Stimulated activated CD4-positive, alpha-beta T cell treated with anti-CD3 and anti-CD28 coated beads, Interleukin-1b, Interleukin-23, amount 100 ng/mL, for 4 hours (primary cell): ENCODE measurements at regions not wholly inside any gene's neighbourhood (a gene's known extent, or its start where the extent isn't known, plus 50 kb on each side); places are given as distances from the start of the nearest gene placed in this dataset.
A peak's percentile ranks its signal among the peaks of the same experiment; 100 is the strongest.
"Not testable (repeated sequence)": the region's sequence is repeated elsewhere in the genome, so short reads cannot be mapped to it uniquely, and the experiment has no call there.

ENCODE experiments used
- DNase-seq, 2 donors: peaks; one replicate each; pipeline ENCODE4 v3.0.0-alpha.2; 2020; ENCODE audit warnings: low read depth in 2 of 2

GRCh38 chr3:67064105-67064504, 66.0 kb downstream of the KBTBD8 start:
- DNase-seq: no peak

GRCh38 chr3:67067251-67067650, 69.1 kb downstream of the KBTBD8 start:
- no peak for DNase-seq

GRCh38 chr3:67072640-67073039, 74.5 kb downstream of the KBTBD8 start:
- DNase-seq: not testable (repeated sequence)

GRCh38 chr3:67073812-67074211, 75.7 kb downstream of the KBTBD8 start:
- no peak for DNase-seq

GRCh38 chr3:67075295-67075694, 77.2 kb downstream of the KBTBD8 start:
- no peak for DNase-seq

- no peak for DNase-seq
Observed at GRCh38 chr3:67076607-67077006, 78.5 kb downstream of the KBTBD8 start.

- DNase-seq: no peak
Observed at GRCh38 chr3:67077656-67078055, 79.5 kb downstream of the KBTBD8 start.

- no peak for DNase-seq
Observed at GRCh38 chr3:67082533-67083024, 84.5 kb downstream of the KBTBD8 start.

- peak in 1 of 2 donors; percentile 26 for DNase-seq
Observed at GRCh38 chr3:67083277-67083676, 85.2 kb downstream of the KBTBD8 start.

GRCh38 chr3:67087788-67088187, 89.7 kb downstream of the KBTBD8 start:
- no peak for DNase-seq

- DNase-seq: no peak
Observed at GRCh38 chr3:67090474-67090873, 92.4 kb downstream of the KBTBD8 start.

- no peak for DNase-seq
Observed at GRCh38 chr3:67093305-67093704, 95.2 kb downstream of the KBTBD8 start.

- no peak for DNase-seq
Observed at GRCh38 chr3:67094167-67094566, 96.1 kb downstream of the KBTBD8 start.

- DNase-seq: no peak
Observed at GRCh38 chr3:67094774-67095173, 96.7 kb downstream of the KBTBD8 start.

- DNase-seq: no peak
Observed at GRCh38 chr3:67104388-67104787, 106.3 kb downstream of the KBTBD8 start.

- DNase-seq: no peak
Observed at GRCh38 chr3:67106874-67107273, 108.8 kb downstream of the KBTBD8 start.

- DNase-seq: no peak
Observed at GRCh38 chr3:67109651-67110204, 111.6 kb downstream of the KBTBD8 start.

GRCh38 chr3:67113802-67114407, 115.8 kb downstream of the KBTBD8 start:
- peak; percentile 60 to 74 for DNase-seq

- no peak for DNase-seq
Observed at GRCh38 chr3:67118122-67118521, 120.0 kb downstream of the KBTBD8 start.

GRCh38 chr3:67118635-67119034, 120.5 kb downstream of the KBTBD8 start:
- DNase-seq: no peak

- no peak for DNase-seq
Observed at GRCh38 chr3:67123914-67124313, 125.8 kb downstream of the KBTBD8 start.

- no peak for DNase-seq
Observed at GRCh38 chr3:67127254-67127653, 129.1 kb downstream of the KBTBD8 start.

- no peak for DNase-seq
Observed at GRCh38 chr3:67142432-67142831, 144.3 kb downstream of the KBTBD8 start.

- DNase-seq: no peak
Observed at GRCh38 chr3:67145738-67146137, 147.6 kb downstream of the KBTBD8 start.
